Fibroblast of villous mesenchyme (primary cell): ENCODE measurements at regions not wholly inside any gene's neighbourhood (a gene's known extent, or its start where the extent isn't known, plus 50 kb on each side); places are given as distances from the start of the nearest gene placed in this dataset.

Experiments
- DNase-seq: peaks from one replicate; pipeline ENCODE4 v3.0.0-alpha.2; 2010; ENCODE audit warnings: low read depth
- H3K4me3 ChIP-seq: 2 replicates; pipeline ENCODE4 v1.5.1; 2011; ENCODE audit warnings: low read depth, mild to moderate bottlenecking, low read length
- TF ChIP-seq, protein P1 (sequence below): IDR thresholded peaks from 2 replicates; pipeline ENCODE4 v1.5.1; 2012; ENCODE audit warnings: low read depth, mild to moderate bottlenecking, low read length; ENCODE audit not compliant: insufficient read depth

DNA sequence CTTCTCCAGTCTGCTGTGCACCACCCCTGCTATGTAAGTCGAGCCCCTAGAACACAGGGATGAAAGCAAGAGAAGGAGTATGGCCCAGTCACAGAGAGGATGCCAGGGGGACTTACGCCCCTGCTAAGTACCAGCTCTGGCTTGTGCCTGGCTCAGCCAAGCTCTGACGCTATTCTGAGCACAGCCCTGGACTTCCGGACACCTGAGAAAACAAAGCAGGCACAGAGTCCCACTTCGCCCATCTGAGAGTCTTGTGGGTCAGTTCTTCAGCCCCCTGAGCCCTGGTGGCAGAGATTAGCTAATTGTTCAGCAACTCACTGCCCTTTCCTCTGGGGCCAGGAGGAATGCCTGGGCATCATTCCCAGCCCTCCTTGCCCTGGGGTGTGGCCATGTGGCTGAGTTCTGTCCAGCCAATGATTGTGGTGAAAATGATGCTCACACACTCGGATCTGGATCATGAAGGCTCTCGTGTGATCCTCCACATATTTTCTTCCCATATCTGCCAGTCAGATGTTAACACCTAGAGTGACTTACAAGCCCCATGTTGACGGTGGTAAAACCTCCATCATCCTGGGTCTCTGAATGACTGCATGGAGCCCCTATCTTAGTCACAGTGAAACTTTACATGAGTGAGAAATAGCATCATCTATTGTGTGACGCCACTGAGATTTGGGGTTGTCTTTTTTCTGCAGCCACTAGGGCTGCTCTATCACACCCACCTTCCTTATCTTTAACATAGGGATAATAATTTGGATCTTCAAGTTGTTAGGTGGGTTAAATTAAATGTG lies 105.7 kb downstream of the TPRA1 start:
- TF ChIP-seq, protein P1, sequence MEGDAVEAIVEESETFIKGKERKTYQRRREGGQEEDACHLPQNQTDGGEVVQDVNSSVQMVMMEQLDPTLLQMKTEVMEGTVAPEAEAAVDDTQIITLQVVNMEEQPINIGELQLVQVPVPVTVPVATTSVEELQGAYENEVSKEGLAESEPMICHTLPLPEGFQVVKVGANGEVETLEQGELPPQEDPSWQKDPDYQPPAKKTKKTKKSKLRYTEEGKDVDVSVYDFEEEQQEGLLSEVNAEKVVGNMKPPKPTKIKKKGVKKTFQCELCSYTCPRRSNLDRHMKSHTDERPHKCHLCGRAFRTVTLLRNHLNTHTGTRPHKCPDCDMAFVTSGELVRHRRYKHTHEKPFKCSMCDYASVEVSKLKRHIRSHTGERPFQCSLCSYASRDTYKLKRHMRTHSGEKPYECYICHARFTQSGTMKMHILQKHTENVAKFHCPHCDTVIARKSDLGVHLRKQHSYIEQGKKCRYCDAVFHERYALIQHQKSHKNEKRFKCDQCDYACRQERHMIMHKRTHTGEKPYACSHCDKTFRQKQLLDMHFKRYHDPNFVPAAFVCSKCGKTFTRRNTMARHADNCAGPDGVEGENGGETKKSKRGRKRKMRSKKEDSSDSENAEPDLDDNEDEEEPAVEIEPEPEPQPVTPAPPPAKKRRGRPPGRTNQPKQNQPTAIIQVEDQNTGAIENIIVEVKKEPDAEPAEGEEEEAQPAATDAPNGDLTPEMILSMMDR, result no peak
- DNase-seq, result no peak
- no peak overlapping the region for H3K4me3 ChIP-seq

- DNase-seq, result no peak
- TF ChIP-seq, protein P1, result no peak
- H3K4me3 ChIP-seq, result no peak overlapping the region
Measured at GRCh38 chr3:127483902-127484591, 106.5 kb downstream of the TPRA1 start.

GRCh38 chr3:127483005-127483641 lies 107.4 kb downstream of the TPRA1 start:
- DNase-seq, result no peak
- TF ChIP-seq, protein P1, result no peak

DNA sequence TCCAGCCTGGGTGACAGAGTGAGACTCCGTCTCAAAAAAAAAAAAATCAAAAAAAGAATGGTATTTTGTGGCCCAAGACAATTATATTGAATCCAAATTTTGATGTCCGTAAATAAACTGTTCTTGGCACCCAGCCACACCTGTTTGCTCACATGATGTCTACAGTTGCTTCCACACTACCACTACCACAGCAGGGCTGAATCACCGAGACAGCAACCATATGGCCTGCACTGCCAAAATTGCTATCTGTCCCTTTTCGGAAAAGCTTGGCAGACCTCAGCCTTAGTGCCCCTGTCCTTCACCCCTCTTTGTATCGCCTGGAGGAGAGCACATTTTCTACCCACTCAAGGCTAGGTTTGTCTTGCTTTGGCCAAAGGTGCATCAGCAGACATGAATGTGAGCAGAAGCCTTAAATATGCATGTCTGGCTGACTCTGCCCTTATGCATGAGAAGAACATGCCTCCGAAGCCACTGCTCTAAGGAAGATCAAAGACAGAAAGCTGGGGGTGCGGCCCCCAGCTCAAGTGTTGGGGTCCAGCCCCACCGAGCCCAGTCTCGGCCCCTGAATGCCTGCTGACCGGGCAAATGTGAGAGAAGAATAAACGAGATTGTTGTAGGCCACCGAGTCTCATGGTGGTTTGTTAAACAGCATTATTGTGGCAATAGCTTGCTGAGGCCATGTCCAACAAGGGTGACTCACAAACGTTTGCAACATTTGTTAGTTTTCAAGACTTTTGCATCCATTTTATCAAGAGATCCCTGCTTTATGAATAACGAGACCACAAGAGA lies 108.1 kb downstream of the TPRA1 start:
- no peak for DNase-seq
- no peak overlapping the region for H3K4me3 ChIP-seq
- TF ChIP-seq, protein P1, result no peak

More at GRCh38 chr3:127483005-127483641, 107.4 kb downstream of the TPRA1 start:
- no peak overlapping the region for H3K4me3 ChIP-seq

DNA sequence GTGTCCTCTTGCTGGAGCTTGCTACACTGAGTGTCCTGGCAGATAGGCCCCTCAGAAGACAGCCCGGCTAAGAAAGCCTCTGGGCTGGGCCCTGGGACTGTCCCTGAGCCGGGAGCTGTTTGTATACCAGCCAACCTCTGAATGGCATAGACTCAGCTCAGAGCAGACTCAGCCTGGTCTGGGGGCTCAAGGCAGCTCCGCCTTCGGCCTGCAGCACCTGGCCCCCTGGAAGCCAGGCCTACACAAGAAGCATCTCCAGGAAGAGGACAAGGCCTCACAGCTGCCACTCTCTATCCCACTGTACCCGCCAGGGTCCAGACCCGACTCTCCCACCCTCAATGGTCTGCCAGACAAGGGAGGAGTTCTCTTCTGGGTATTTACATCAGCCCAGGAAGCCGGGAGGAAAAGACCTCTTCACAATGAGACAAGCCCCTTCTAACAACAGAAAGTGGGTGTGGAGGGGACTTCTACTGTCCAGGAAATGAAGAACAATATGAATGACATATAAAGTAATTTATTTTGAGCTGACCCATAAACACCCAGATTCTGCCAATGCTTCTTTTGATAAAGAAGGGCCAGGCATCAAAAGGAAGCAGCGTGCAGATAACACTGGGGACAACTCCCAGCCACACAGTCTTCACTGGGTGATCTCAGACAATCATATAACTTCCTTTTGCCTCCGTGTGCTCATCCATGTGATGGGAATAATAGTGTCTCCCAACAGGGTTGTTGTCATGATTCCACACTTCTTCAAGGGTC lies 110.2 kb downstream of the TPRA1 start:
- DNase-seq, result no peak
- TF ChIP-seq, protein P1, result no peak

DNA sequence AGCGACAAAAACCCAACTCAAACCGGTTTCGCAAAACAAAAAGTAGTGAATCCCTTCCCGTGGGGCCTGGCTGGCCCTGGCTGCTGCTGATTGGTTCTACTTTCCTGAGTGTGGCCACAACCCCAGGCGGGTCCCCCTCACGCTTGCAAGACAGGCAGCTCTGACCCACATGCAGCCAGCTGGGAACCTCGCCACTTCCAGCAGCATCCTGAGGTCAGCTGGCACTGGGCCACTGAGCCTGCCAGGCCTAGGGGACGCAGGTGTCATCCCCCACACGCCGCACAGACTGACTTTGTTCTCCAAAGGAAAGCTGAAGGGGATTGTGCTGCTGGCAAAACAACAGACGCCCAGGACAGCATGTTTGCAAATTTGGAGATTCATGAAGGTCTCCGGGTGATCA lies 111.1 kb downstream of the TPRA1 start:
- no peak overlapping the region for H3K4me3 ChIP-seq
- TF ChIP-seq, protein P1, result no peak
- no peak for DNase-seq

More for the DNA sequence above, 110.2 kb downstream of the TPRA1 start:
- no peak overlapping the region for H3K4me3 ChIP-seq
